CD14-positive monocyte (primary cell): ENCODE measurements at regions not wholly inside any gene's neighbourhood (a gene's known extent, or its start where the extent isn't known, plus 50 kb on each side); places are given as distances from the start of the nearest gene placed in this dataset.

Experiments used
- DNase-seq, 3 donors: peaks; one replicate each; pipeline ENCODE4 v3.0.0-alpha.2; 2011 to 2022
- H2AFZ ChIP-seq: 2 replicates; pipeline ENCODE4 v1.6.0; 2012; ENCODE audit warnings: mild to moderate bottlenecking, low read depth, low read length, inconsistent platforms; ENCODE audit not compliant: insufficient read depth, poor library complexity, severe bottlenecking
- H3K27ac ChIP-seq, 2 donors: 1 replicate in 1 of 2; 2 replicates in 1 of 2; pipeline ENCODE4 v1.5.1; 2012 to 2013; ENCODE audit warnings: low read length in 2 of 2, control low read depth in 1 of 2, inconsistent platforms in 1 of 2, low read depth in 1 of 2, mild to moderate bottlenecking in 1 of 2
- H3K27me3 ChIP-seq, 2 donors: one replicate each; pipeline versions ENCODE4 v1.6.0 to v1.6.1; 2011 to 2013; ENCODE audit warnings: low read length in 2 of 2; ENCODE audit not compliant: control insufficient read depth in 2 of 2, insufficient read depth in 2 of 2
- H3K36me3 ChIP-seq, 2 donors: replicated peaks in 1 of 2; 1 replicate in 1 of 2; 2 replicates in 1 of 2; pipeline versions ENCODE4 v1.5.1 to v1.6.1; 2012 to 2013; ENCODE audit warnings: low read length in 2 of 2, control low read depth in 1 of 2, inconsistent platforms in 1 of 2, mild to moderate bottlenecking in 1 of 2; ENCODE audit not compliant: insufficient read depth in 2 of 2, control insufficient read depth in 1 of 2
- H3K4me1 ChIP-seq, 2 donors: 1 replicate in 1 of 2; 2 replicates in 1 of 2; pipeline versions ENCODE4 v1.5.1 to v1.6.1; 2012 to 2013; ENCODE audit warnings: low read length in 2 of 2, control low read depth in 1 of 2, inconsistent platforms in 1 of 2, mild to moderate bottlenecking in 1 of 2, moderate library complexity in 1 of 2; ENCODE audit not compliant: insufficient read depth in 2 of 2, control insufficient read depth in 1 of 2
- H3K4me2 ChIP-seq: replicated peaks from 2 replicates; pipeline ENCODE3; 2012; ENCODE audit warnings: low read length, moderate library complexity, mild to moderate bottlenecking; ENCODE audit not compliant: poor library complexity, severe bottlenecking; ENCODE audit errors: extremely low read depth
- H3K4me3 ChIP-seq, 3 experiments: fragments of 200-600 bp in 1 of 3; sonication (generic) in 1 of 3; replicated peaks in 1 of 3; 1 replicate in 2 of 3; 2 replicates in 1 of 3; pipeline ENCODE4 v1.5.1; 2011 to 2013; ENCODE audit warnings: low read length in 3 of 3, mild to moderate bottlenecking in 3 of 3, control low read depth in 2 of 3, low read depth in 2 of 3, inconsistent platforms in 1 of 3, moderate library complexity in 1 of 3
- H3K79me2 ChIP-seq: 2 replicates; pipeline ENCODE4 v1.6.0; 2012; ENCODE audit warnings: mild to moderate bottlenecking, control low read depth, inconsistent platforms, low read length, moderate library complexity; ENCODE audit not compliant: insufficient read depth
- H3K9ac ChIP-seq: 2 replicates; pipeline ENCODE4 v1.6.0; 2017; ENCODE audit warnings: low read length, mild to moderate bottlenecking; ENCODE audit not compliant: insufficient read depth, poor library complexity, severe bottlenecking
- H3K9me3 ChIP-seq, 2 donors: replicated peaks in 1 of 2; 1 replicate in 1 of 2; 2 replicates in 1 of 2; pipeline versions ENCODE4 v1.5.1 to v1.6.1; 2012 to 2013; ENCODE audit warnings: low read length in 2 of 2, control low read depth in 1 of 2; ENCODE audit not compliant: control insufficient read depth in 1 of 2, insufficient read depth in 1 of 2
- H4K20me1 ChIP-seq: 2 replicates; pipeline ENCODE4 v1.6.0; 2012; ENCODE audit warnings: mild to moderate bottlenecking, low read length, control low read depth, moderate library complexity; ENCODE audit not compliant: insufficient read depth
- H3K27ac Mint-ChIP-seq, 7 donors: one replicate each; pipeline ENCODE4 v1.8.0; 2020; ENCODE audit warnings: mild to moderate bottlenecking in 7 of 7, mixed read lengths in 7 of 7, moderate library complexity in 6 of 7, inconsistent platforms in 2 of 7
- H3K27me3 Mint-ChIP-seq, 3 donors: one replicate each; pipeline ENCODE4 v1.8.0; 2021 to 2022; ENCODE audit warnings: low read depth in 3 of 3, mild to moderate bottlenecking in 3 of 3, mixed read lengths in 3 of 3, moderate library complexity in 3 of 3, inconsistent platforms in 1 of 3
- H3K36me3 Mint-ChIP-seq, 2 donors: one replicate each; pipeline ENCODE4 v1.8.0; 2020; ENCODE audit warnings: mixed read lengths in 2 of 2, inconsistent platforms in 1 of 2, mild to moderate bottlenecking in 1 of 2
- H3K4me1 Mint-ChIP-seq: one replicate; pipeline ENCODE4 v1.8.0; 2020; ENCODE audit warnings: mild to moderate bottlenecking, mixed read lengths
- H3K4me3 Mint-ChIP-seq, 2 donors: one replicate each; pipeline ENCODE4 v1.8.0; 2020; ENCODE audit warnings: mild to moderate bottlenecking in 2 of 2, mixed read lengths in 2 of 2, moderate library complexity in 1 of 2
- H3K9me3 Mint-ChIP-seq, 7 donors: one replicate each; pipeline ENCODE4 v1.8.0; 2020 to 2022; ENCODE audit warnings: mixed read lengths in 7 of 7, mild to moderate bottlenecking in 6 of 7, moderate library complexity in 6 of 7, inconsistent platforms in 2 of 7
- CTCF ChIP-seq: fragments of 200-600 bp; IDR thresholded peaks from one replicate; pipeline ENCODE4 v1.8.0; 2022; ENCODE audit warnings: antibody characterized with exemption, mild to moderate bottlenecking
- WGBS: methylation state at CpG from one replicate; pipeline ENCODE4 v1.1.5; 2013; ENCODE audit warnings: missing lambda C conversion rate; ENCODE audit not compliant: insufficient coverage; 5-methylcytosine and 5-hydroxymethylcytosine counted together
- intact Hi-C, 2 donors: fragments of 100-400 bp; cut with micrococcal nuclease; formaldehyde crosslinking; loops; one replicate each; pipeline versions ENCODE4 v1.15.0 to v1.15.1; 2023

- no peak for DNase-seq
- intact Hi-C loops = no loop called here
- H3K9me3 Mint-ChIP-seq = peaks cover 0 to 4% (median 0%) of the 10 kb centered on the region in 7 donors
- WGBS = 0% methylated on average over 1 of the region's 2 CpGs
- Histone ChIP-seq H3K27ac (no peak overlapping the region), H3K4me1 (no peaks in the 10 kb centered on the region), H3K9me3 (no peaks in the 10 kb centered on the region), H3K36me3 (no peaks in the 10 kb centered on the region), H3K79me2 (no peaks in the 10 kb centered on the region), H3K27me3 (no peaks in the 10 kb centered on the region), H3K4me3 (no peak overlapping the region), H3K9ac (no peak overlapping the region), H3K4me2 (no peak overlapping the region), H2AFZ (no peak overlapping the region), H4K20me1 (no peaks in the 10 kb centered on the region)
- no peak overlapping the region for H3K27ac Mint-ChIP-seq
- no peaks in the 10 kb centered on the region for H3K4me1 Mint-ChIP-seq
- TF ChIP-seq CTCF = no peak
- no peak overlapping the region for H3K4me3 Mint-ChIP-seq
- no peaks in the 10 kb centered on the region for H3K27me3 Mint-ChIP-seq
- H3K36me3 Mint-ChIP-seq = no peaks in the 10 kb centered on the region
These were observed 356.2 kb downstream of the NPR3 start for GRCh38 chr5:33067291-33067690.

- intact Hi-C loops = no loop called here
- H3K4me1 ChIP-seq = no peaks in the 10 kb centered on the region
These were observed 357.7 kb downstream of the NPR3 start for GRCh38 chr5:33068786-33069185.

More at GRCh38 chr5:33068786-33069185, 357.7 kb downstream of the NPR3 start:
- Histone ChIP-seq H3K27me3 (no peaks in the 10 kb centered on the region), H2AFZ (no peak overlapping the region), H3K27ac (no peak overlapping the region), H3K9ac (no peak overlapping the region), H3K79me2 (no peaks in the 10 kb centered on the region), H3K4me3 (no peak overlapping the region), H3K36me3 (no peaks in the 10 kb centered on the region), H3K4me2 (no peak overlapping the region), H3K9me3 (no peaks in the 10 kb centered on the region), H4K20me1 (no peaks in the 10 kb centered on the region)
- DNase-seq = no peak
- Mint-ChIP-seq H3K4me1 (no peaks in the 10 kb centered on the region), H3K36me3 (no peaks in the 10 kb centered on the region), H3K9me3 (peaks cover 0 to 4% (median 0%) of the 10 kb centered on the region in 7 donors), H3K27me3 (no peaks in the 10 kb centered on the region), H3K27ac (no peak overlapping the region), H3K4me3 (no peak overlapping the region)
- WGBS = 94% methylated on average over 1 of the region's 1 CpG
- TF ChIP-seq CTCF = no peak
